RWPE1 (cell line): ENCODE measurements at regions not wholly inside any gene's neighbourhood (a gene's known extent, or its start where the extent isn't known, plus 50 kb on each side); places are given as distances from the start of the nearest gene placed in this dataset.

ENCODE experiments used
- CTCF ChIA-PET: fragments of 350-600 bp; sonication (Branson Sonifier 250); formaldehyde crosslinking; extraction: SDS; loops from one replicate; lab custom pipeline; 2021; lab: Yijun Ruan, JAX
- POLR2A ChIA-PET: fragments of 400-600 bp; formaldehyde crosslinking; extraction: SDS; loops from one replicate; lab custom pipeline; 2020; ENCODE audit warnings: antibody characterized with exemption; ENCODE audit not compliant: low non-redundant PET; lab: Yijun Ruan, JAX
- DNase-seq: peaks from one replicate; pipeline ENCODE4 v3.0.0; 2012; ENCODE audit warnings: low spot score
- H3K27ac ChIP-seq: fragments of 450-650 bp; 2 replicates; pipeline ENCODE4 v1.5.1; 2017
- TF ChIP-seq, protein P1 (sequence below): fragments of 450-650 bp; conservative IDR thresholded peaks from 2 replicates; pipeline ENCODE4 v1.5.1; 2017; ENCODE audit warnings: low read depth, mild to moderate bottlenecking

DNA sequence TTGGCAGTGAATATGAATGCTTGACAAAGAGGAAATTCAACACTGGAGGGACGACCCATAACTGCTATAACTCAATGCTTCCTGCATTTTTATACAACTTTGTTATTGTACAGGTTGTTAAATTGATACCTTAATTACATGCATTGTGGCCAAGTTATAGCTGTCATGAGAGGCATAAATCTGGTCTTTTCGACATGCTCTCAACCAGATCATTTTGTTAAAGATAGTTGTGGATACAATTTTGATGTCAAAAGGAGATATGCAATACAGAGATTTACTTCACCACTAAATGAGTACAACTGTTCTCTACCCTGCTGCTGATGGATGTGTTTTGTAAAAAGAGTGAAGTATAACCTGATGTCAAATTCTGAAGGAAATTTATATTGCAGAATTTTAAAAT lies 946.0 kb downstream of the GALC start:
- TF ChIP-seq, protein P1, sequence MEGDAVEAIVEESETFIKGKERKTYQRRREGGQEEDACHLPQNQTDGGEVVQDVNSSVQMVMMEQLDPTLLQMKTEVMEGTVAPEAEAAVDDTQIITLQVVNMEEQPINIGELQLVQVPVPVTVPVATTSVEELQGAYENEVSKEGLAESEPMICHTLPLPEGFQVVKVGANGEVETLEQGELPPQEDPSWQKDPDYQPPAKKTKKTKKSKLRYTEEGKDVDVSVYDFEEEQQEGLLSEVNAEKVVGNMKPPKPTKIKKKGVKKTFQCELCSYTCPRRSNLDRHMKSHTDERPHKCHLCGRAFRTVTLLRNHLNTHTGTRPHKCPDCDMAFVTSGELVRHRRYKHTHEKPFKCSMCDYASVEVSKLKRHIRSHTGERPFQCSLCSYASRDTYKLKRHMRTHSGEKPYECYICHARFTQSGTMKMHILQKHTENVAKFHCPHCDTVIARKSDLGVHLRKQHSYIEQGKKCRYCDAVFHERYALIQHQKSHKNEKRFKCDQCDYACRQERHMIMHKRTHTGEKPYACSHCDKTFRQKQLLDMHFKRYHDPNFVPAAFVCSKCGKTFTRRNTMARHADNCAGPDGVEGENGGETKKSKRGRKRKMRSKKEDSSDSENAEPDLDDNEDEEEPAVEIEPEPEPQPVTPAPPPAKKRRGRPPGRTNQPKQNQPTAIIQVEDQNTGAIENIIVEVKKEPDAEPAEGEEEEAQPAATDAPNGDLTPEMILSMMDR: no peak
- ChIA-PET CTCF (interaction anchor here (0.6 kb wide), 1 partner anchor 1410 kb away, joined by 3 read pairs; no protein-coding TSS in a partner anchor), POLR2A (no interaction called here)
- no peak overlapping the region for H3K27ac ChIP-seq
- DNase-seq: no peak

DNA sequence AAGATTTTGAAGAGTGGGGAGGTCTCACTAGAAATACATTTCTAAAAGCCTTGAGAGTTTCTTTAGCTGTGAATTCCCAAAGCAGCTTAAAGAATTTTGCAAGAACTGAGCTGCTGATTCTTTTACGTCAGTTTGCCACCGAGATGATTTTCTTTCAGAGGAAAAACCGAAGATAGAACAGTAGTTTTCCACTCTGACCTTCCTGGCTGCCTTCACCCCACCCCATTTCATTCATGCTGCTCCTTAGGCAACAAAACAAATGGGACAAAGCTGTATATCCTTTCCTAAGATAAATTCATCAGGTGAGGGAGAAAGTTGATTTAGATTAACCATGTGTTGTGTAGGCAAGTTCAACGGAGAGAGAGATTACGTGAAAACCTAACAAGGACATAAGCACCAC lies 947.0 kb downstream of the GALC start:
- CTCF ChIA-PET: interaction anchor here (0.6 kb wide), 1 partner anchor 83 kb away, joined by 4 read pairs; no protein-coding TSS in a partner anchor
- TF ChIP-seq, protein P1: no peak
- POLR2A ChIA-PET: no interaction called here
- no peak overlapping the region for H3K27ac ChIP-seq
- DNase-seq: no peak

DNA sequence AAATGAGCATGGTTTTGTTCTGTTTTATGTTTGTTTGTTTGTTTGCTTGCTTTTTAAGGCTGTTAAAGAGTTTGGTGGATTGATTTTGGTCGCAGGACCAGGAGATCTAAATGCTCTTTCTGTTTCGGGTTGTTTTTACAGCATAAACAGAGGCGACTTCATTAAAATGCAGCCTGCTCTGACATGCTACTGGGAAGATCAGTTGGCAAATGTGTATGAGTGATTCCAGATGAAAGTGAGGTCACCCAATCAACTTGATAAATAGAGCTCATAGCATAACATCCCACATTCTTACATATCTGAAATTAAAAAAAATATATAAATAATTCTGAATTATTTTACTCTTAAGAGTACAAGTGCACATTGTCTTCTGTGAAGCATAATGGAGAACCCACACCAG lies 947.7 kb downstream of the GALC start:
- CTCF ChIA-PET: interaction anchor here (0.6 kb wide), 1 partner anchor 53 kb away, joined by 3 read pairs; no protein-coding TSS in a partner anchor
- no peak overlapping the region for H3K27ac ChIP-seq
- TF ChIP-seq, protein P1: no peak
- DNase-seq: no peak
- POLR2A ChIA-PET: no interaction called here

DNA sequence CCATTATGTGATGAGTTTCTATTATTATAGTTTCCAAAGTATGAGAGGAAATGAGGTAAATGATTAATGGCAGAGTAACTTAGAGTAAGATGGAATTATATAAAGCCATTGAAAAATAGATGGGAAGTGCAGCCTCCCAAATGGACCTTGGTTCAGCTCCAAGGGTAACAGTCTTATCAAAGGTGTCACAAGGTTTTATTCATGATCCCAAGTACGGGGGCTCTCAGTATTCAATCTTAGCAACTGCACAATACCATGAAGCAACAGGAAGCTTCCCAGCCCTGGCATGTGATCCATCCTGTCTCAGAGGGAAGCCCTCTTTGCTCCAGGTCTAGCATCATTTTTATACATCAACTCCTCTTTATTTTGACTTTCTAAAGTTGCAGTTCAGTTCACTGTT lies 948.2 kb downstream of the GALC start:
- no peak overlapping the region for H3K27ac ChIP-seq
- ChIA-PET POLR2A (no interaction called here), CTCF (interaction anchor here (0.6 kb wide), 1 partner anchor 52 kb away, joined by 3 read pairs; no protein-coding TSS in a partner anchor)
- no peak for DNase-seq
- TF ChIP-seq, protein P1: no peak

DNA sequence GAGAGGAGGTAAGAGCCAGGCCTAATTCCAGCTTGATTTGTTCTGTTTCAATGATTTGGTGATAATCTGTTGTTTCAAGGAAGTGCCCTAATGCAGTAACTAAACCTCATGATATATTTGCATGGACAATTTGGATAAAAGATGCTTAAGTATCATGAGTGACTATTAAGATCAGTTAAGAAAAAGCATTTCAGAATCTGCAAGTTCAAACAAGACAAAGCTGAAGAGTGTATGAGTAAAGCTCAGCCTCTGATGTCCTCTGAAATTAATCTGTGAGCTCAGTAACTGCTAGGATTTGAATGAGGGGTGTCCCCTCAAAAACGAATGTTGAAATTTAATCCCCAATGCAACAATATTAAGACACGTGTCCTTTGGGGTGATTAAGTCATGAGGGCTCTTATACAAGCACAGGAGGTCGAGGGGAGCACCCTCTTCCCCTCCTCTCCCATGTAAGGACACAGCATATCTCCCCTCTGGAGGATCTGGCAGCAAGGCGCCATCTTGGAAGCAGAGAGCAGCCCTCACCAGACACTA lies 949.2 kb downstream of the GALC start:
- ChIA-PET POLR2A (no interaction called here), CTCF (interaction anchor here (0.6 kb wide), 1 partner anchor 1659 kb away, joined by 3 read pairs; no protein-coding TSS in a partner anchor)
- TF ChIP-seq, protein P1: no peak

DNA sequence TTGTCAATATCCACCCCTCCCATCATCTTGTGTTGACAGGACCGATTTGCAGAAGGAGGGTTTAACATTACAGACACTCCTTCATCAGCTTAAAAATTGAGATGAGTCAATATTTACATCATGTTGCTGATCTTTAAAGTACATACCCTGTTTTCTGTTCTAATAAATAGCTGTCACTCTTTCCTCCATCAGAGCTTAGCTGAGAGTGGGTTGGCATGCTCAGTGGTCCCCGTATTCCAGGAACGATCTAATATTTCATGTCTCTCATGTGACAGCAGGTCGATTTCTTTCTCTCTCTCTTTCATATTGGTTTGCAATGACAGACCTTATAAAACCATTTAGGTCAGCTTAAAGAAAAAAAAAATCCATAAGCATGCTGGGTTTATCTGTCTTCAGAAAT lies 950.6 kb downstream of the GALC start:
- ChIA-PET POLR2A (no interaction called here), CTCF (no interaction called here)
- H3K27ac ChIP-seq: no peak overlapping the region
- DNase-seq: no peak
- TF ChIP-seq, protein P1: no peak

More for the DNA sequence above, 949.2 kb downstream of the GALC start:
- no peak overlapping the region for H3K27ac ChIP-seq
- no peak for DNase-seq
